ENCODE measurements at regions not wholly inside any gene's neighbourhood (a gene's known extent, or its start where the extent isn't known, plus 50 kb on each side); places are given as distances from the start of the nearest gene placed in this dataset.

DNA sequence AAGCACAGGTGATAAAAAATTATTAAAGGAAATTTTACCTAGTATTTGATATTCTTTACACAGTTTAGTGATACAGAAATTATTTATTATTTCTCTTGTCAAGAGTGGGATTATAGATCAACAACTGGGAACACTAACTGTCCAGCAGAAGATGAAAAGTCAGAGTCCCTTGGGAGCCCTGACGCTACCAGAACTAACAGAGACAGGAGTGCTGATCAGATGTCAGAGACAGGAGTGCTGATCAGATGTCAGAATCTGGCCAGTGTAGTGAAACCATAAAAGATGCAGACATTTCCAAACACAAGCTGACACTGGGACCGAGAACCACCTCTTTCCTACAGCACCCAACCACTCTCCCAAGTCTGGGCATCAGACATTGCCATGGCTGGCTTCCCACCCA lies 828.2 kb downstream of the TNS3 start:
- TF ChIP-seq, protein P1, sequence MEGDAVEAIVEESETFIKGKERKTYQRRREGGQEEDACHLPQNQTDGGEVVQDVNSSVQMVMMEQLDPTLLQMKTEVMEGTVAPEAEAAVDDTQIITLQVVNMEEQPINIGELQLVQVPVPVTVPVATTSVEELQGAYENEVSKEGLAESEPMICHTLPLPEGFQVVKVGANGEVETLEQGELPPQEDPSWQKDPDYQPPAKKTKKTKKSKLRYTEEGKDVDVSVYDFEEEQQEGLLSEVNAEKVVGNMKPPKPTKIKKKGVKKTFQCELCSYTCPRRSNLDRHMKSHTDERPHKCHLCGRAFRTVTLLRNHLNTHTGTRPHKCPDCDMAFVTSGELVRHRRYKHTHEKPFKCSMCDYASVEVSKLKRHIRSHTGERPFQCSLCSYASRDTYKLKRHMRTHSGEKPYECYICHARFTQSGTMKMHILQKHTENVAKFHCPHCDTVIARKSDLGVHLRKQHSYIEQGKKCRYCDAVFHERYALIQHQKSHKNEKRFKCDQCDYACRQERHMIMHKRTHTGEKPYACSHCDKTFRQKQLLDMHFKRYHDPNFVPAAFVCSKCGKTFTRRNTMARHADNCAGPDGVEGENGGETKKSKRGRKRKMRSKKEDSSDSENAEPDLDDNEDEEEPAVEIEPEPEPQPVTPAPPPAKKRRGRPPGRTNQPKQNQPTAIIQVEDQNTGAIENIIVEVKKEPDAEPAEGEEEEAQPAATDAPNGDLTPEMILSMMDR (IDR thresholded peaks at IDR 0.05; ENCODE audit: low read depth, low read length, missing input control): no peak
- TF ChIP-seq TAF1 (conservative IDR thresholded peaks at IDR 0.05) (no peak), SP1 (IDR thresholded peaks at IDR 0.05) (no peak), JUND (IDR thresholded peaks at IDR 0.05) (no peak), GABPA (IDR thresholded peaks at IDR 0.05 in 1 of 2, conservative IDR thresholded peaks at IDR 0.05 in 1 of 2) (no peak), FOXA1 (IDR thresholded peaks at IDR 0.05) (no peak), RAD21 (IDR thresholded peaks at IDR 0.05) (no peak), YY1 (IDR thresholded peaks at IDR 0.05) (no peak), HNF4A (conservative IDR thresholded peaks at IDR 0.05) (no peak)

All from liver (tissue), 3 donors.